B cell (primary cell): ENCODE measurements at regions not wholly inside any gene's neighbourhood (a gene's known extent, or its start where the extent isn't known, plus 50 kb on each side); places are given as distances from the start of the nearest gene placed in this dataset.

Experiments used
- ATAC-seq: fragments of 200-7000 bp; cut with Tn5 transposase; one replicate; pipeline ENCODE4 v1.10.0; 2021; ENCODE audit warnings: low read depth, mild to moderate bottlenecking, moderate number of reproducible peaks, moderate library complexity
- CTCF ChIA-PET: fragments of 350-600 bp; sonication (Branson Sonifier 250); formaldehyde crosslinking; loops from one replicate; lab custom pipeline; 2021; ENCODE audit warnings: antibody characterized with exemption, inconsistent platforms; lab: Charles Lee
- POLR2A ChIA-PET: fragments of 350-600 bp; sonication (Branson Sonifier 250); formaldehyde crosslinking; loops from one replicate; lab custom pipeline; 2021; ENCODE audit warnings: antibody characterized with exemption; lab: Charles Lee
- DNase-seq: peaks from one replicate; pipeline ENCODE4 v3.0.0; 2013
- H2AFZ ChIP-seq: 2 replicates; pipeline ENCODE4 v1.6.1; 2012; ENCODE audit warnings: mild to moderate bottlenecking, low read depth, low read length; ENCODE audit not compliant: insufficient read depth, poor library complexity, severe bottlenecking
- H3K27ac ChIP-seq, 2 donors: 1 replicate in 1 of 2; 2 replicates in 1 of 2; pipeline ENCODE4 v1.5.1; 2012 to 2013; ENCODE audit warnings: low read length in 2 of 2, mild to moderate bottlenecking in 2 of 2, moderate library complexity in 1 of 2
- H3K27me3 ChIP-seq, 4 experiments: fragments of 200-600 bp in 1 of 4; sonication (generic) in 1 of 4; replicated peaks in 1 of 4; 1 replicate in 2 of 4; 2 replicates in 2 of 4; pipeline versions ENCODE4 v1.6.1 to v1.7.0; 2013 to 2016; ENCODE audit warnings: low read length in 3 of 4, mild to moderate bottlenecking in 2 of 4, mixed read lengths in 1 of 4, moderate library complexity in 1 of 4; ENCODE audit not compliant: insufficient read depth in 4 of 4, control insufficient read depth in 3 of 4; ENCODE audit errors: control extremely low read depth in 1 of 4
- H3K36me3 ChIP-seq, 2 experiments: replicated peaks in 1 of 2; 1 replicate in 1 of 2; 2 replicates in 1 of 2; pipeline versions ENCODE4 v1.6.1 to v1.7.1; 2013; ENCODE audit warnings: low read length in 1 of 2; ENCODE audit not compliant: insufficient read depth in 2 of 2, control insufficient read depth in 1 of 2; ENCODE audit errors: control extremely low read depth in 1 of 2, extremely low read depth in 1 of 2
- H3K4me1 ChIP-seq, 2 donors: fragments of 200-600 bp in 1 of 2; sonication (generic) in 1 of 2; 1 replicate in 1 of 2; 2 replicates in 1 of 2; pipeline versions ENCODE4 v1.5.1 to v1.6.1; 2013 to 2017; ENCODE audit warnings: low read length in 2 of 2; ENCODE audit not compliant: control insufficient read depth in 2 of 2, insufficient read depth in 2 of 2
- H3K4me2 ChIP-seq: replicated peaks from 2 replicates; pipeline ENCODE3; 2012; ENCODE audit warnings: mild to moderate bottlenecking, low read depth, low read length; ENCODE audit not compliant: poor library complexity, severe bottlenecking
- H3K4me3 ChIP-seq, 5 experiments: fragments of 200-600 bp in 1 of 5; sonication (generic) in 1 of 5; 1 replicate in 3 of 5; 2 replicates in 2 of 5; pipeline versions ENCODE4 v1.5.1 to v1.7.0; 2011 to 2016; ENCODE audit warnings: low read length in 4 of 5, mild to moderate bottlenecking in 4 of 5, low read depth in 2 of 5, control low read depth in 1 of 5, moderate library complexity in 1 of 5; ENCODE audit not compliant: insufficient read depth in 1 of 5; ENCODE audit errors: control extremely low read depth in 1 of 5, extremely low read depth in 1 of 5
- H3K79me2 ChIP-seq: fragments of 200-600 bp; sonication (generic); one replicate; pipeline ENCODE4 v1.6.0; 2016; ENCODE audit warnings: low read length; ENCODE audit not compliant: control insufficient read depth, insufficient read depth
- H3K9ac ChIP-seq: fragments of 200-600 bp; sonication (generic); 2 replicates; pipeline ENCODE4 v1.6.1; 2017; ENCODE audit warnings: mild to moderate bottlenecking, low read length, moderate library complexity
- H3K9me3 ChIP-seq, 3 donors: one replicate each; pipeline versions ENCODE4 v1.6.1 to v1.7.1; 2013; ENCODE audit warnings: low read length in 2 of 3; ENCODE audit not compliant: control insufficient read depth in 2 of 3, insufficient read depth in 1 of 3; ENCODE audit errors: control extremely low read depth in 1 of 3
- H4K20me1 ChIP-seq: 2 replicates; pipeline ENCODE4 v1.6.0; 2012; ENCODE audit warnings: mild to moderate bottlenecking, low read length; ENCODE audit not compliant: insufficient read depth, control insufficient read depth, poor library complexity, severe bottlenecking
- H3K27ac Mint-ChIP-seq: one replicate; pipeline ENCODE4 v1.8.0; 2021; ENCODE audit warnings: mixed read lengths
- H3K27me3 Mint-ChIP-seq: one replicate; pipeline ENCODE4 v1.8.0; 2021; ENCODE audit warnings: mixed read lengths
- H3K4me1 Mint-ChIP-seq: one replicate; pipeline ENCODE4 v1.8.0; 2021; ENCODE audit warnings: mixed read lengths
- H3K4me3 Mint-ChIP-seq: one replicate; pipeline ENCODE4 v1.8.0; 2021; ENCODE audit warnings: mixed read lengths
- H3K9me3 Mint-ChIP-seq: one replicate; pipeline ENCODE4 v1.8.0; 2022; ENCODE audit warnings: mixed read lengths; ENCODE audit not compliant: insufficient read depth
- CTCF ChIP-seq: fragments of 200-600 bp; IDR thresholded peaks from one replicate; pipeline ENCODE4 v1.8.0; 2022; ENCODE audit warnings: antibody characterized with exemption, mild to moderate bottlenecking
- EZH2 ChIP-seq: IDR thresholded peaks from 2 replicates; pipeline ENCODE4 v1.6.1; 2012; ENCODE audit warnings: borderline replicate concordance, low read depth, mild to moderate bottlenecking, moderate library complexity, low read length; ENCODE audit not compliant: insufficient read depth, poor library complexity, severe bottlenecking
- WGBS: methylation state at CpG from one replicate; pipeline ENCODE4 v1.1.5; 2013; ENCODE audit warnings: missing lambda C conversion rate; ENCODE audit not compliant: insufficient coverage; 5-methylcytosine and 5-hydroxymethylcytosine counted together
- intact Hi-C: fragments of 100-400 bp; cut with micrococcal nuclease; formaldehyde crosslinking; loops from one replicate; pipeline ENCODE4 v1.10.0; 2022

GRCh38 chr1:199041173-199041914 is 402.5 kb downstream of the PTPRC start:
- intact Hi-C loops: no loop called here

More at GRCh38 chr1:199041173-199041914, 402.5 kb downstream of the PTPRC start:
- Histone ChIP-seq H2AFZ (no peak overlapping the region), H3K27me3 (peaks cover 0 to 29% (median 4%) of the 10 kb centered on the region in 4 experiments), H4K20me1 (no peaks in the 10 kb centered on the region), H3K27ac (no peak overlapping the region), H3K79me2 (no peaks in the 10 kb centered on the region), H3K9ac (peak overlapping the region; percentile 7), H3K4me1 (peaks cover 7 to 22% of the 10 kb centered on the region in 2 donors), H3K4me2 (peak overlapping the region; percentile 54), H3K4me3 (no peak overlapping the region), H3K9me3 (peaks cover 0 to 1% (median under 1%) of the 10 kb centered on the region in 3 donors), H3K36me3 (no peaks in the 10 kb centered on the region)
- H3K4me1 Mint-ChIP-seq: peaks cover 20% of the 10 kb centered on the region
- CTCF ChIA-PET: interaction anchor here (0.7 kb wide), 1 partner anchor 168 kb away, joined by 3 read pairs; no protein-coding TSS in a partner anchor
- POLR2A ChIA-PET: no interaction called here
- ATAC-seq (peak; percentile 33), DNase-seq (peak; percentile 53)
- no peaks in the 10 kb centered on the region for H3K9me3 Mint-ChIP-seq
- peaks cover 22% of the 10 kb centered on the region for H3K27me3 Mint-ChIP-seq
- no peak overlapping the region for H3K27ac Mint-ChIP-seq
- H3K4me3 Mint-ChIP-seq: peak overlapping the region; percentile 3
- TF ChIP-seq CTCF: no peak
- no peak for TF ChIP-seq EZH2
- no CpG with 5 or more reads among the region's 4 CpGs for WGBS
